ENCODE measurements at regions not wholly inside any gene's neighbourhood (a gene's known extent, or its start where the extent isn't known, plus 50 kb on each side); places are given as distances from the start of the nearest gene placed in this dataset.
"Not testable (repeated sequence)": the region's sequence is repeated elsewhere in the genome, so short reads cannot be mapped to it uniquely, and the experiment has no call there.

- DNase-seq = no peak
Observed at GRCh38 chr18:1658908-1659566, 754.4 kb downstream of the ADCYAP1 start.

DNA sequence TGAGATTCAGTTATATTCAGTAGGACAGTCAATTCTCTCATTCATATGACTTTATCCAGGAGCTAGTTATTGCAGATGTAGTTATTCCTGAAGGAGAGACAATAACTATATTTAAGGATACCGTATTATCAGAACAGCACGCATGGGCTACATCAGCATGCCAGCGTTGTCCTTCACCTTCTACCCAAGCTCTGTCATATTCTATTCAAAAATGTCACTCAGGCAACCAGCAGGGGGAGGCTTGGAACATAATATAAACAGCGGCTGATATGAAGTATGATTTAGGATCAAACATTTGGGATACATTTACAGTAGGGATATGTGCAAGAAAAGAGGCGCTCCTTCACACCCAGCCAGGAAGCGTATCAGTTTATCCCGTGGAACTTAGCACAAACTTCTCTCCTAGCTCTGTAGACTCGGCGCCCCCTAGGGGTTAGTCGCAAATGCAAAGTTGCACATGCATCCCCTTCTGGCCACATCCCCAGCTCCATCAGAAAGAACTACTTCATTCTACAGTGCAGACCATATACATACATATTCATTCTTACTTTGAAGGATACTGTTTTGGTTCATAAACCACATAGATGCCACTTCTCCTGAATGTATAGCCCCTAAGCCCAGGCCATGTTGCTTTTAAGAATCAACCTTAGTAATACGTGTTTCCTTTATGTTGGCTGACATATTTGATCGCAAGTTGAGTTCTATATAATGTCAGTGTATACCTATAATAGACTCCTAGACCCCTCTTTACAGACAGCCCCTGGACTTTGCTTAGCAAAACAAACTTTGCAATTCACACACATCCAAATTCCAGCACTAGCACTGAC lies 759.4 kb downstream of the ADCYAP1 start:
- DNase-seq = peak in 7 of 56 donors; percentile 1 to 22 (median 2)

GRCh38 chr18:1665079-1665478 lies 760.4 kb downstream of the ADCYAP1 start:
- DNase-seq = no peak

GRCh38 chr18:1668279-1668678 lies 763.6 kb downstream of the ADCYAP1 start:
- DNase-seq = no peak

DNA sequence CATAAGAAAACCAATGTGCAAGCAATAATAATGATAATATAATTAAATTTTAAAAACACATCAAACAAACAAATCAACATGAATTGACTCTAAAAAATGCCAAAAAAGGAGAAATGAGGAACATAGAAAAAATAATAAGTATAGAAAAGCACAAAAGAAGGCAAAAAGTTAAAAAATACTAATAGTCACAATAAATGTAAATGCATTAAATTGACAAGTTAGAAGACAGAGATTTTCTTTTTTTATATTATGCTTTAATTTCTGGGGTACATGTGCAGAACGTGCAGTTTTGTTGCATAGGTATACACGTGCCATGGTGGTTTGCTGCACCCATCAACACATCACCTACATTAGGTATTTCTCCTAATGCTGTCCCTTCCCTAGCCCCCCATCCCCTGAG lies 767.0 kb downstream of the ADCYAP1 start:
- not testable (repeated sequence) for DNase-seq

GRCh38 chr18:1676387-1676786 lies 771.7 kb downstream of the ADCYAP1 start:
- DNase-seq = no peak

- DNase-seq = no peak
Observed at GRCh38 chr18:1680108-1680507, 775.4 kb downstream of the ADCYAP1 start.

GRCh38 chr18:1691863-1692262 lies 787.2 kb downstream of the ADCYAP1 start:
- no peak for DNase-seq

GRCh38 chr18:1708006-1708405 lies 803.3 kb downstream of the ADCYAP1 start:
- DNase-seq = no peak

DNA sequence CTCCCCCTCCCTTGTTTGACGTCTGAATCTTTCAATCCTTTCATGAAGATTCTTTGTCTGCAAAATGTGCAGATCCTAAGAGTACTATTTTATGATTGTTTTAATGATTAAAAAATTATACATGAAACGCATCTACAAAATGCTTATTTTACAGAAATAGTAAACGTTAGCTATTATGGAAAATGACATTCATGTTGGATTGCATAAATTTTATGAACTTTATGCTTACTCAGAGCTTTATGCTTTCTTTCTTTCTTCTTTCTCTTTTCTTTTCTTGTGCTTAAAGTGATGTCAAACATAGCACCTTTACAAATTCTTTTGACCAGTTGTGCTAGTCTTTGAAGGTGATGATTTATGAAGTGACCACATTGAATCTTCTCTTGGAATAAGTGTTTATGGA lies 805.4 kb downstream of the ADCYAP1 start:
- no peak for DNase-seq

DNA sequence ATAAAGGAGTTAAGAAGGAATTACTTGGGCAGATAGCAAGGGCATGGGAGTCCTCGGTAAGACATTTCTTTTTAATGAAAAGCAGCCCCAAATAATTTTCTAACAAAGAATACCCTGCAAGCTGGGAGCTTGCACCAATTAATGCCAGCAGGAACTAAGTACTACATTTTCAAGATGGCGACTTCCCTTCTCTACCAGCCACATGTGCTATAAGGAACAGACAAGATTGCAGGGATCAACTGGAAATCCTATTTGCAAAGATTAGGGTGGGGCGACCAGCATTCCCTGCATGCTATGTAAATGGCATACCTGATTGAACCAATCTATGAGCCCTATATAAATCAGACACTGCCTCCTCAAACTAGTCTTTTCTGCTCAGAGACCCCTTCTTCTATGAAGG lies 827.5 kb downstream of the ADCYAP1 start:
- DNase-seq = no peak

- no peak for DNase-seq
Observed at GRCh38 chr18:1746131-1746530, 825.2 kb downstream of the METTL4 start.

DNA sequence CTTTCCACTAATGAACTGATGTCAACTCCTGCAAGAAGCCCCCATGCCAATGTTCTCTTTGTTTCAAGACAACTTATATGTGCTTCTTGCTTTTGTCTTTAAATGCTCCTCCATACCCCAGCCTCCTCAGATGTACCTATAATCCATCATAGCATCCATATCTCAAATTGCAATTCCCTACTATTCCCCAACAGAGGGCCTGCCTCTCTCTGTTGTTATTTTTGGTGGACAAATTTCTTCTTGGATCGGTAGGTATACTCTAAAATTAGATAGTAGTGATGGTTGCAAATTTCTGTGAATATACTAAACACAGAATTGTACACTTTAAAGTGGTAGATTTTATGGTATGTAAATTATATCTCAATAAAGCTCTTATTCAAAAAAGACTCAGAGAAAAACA lies 820.1 kb downstream of the METTL4 start:
- DNase-seq = no peak

- DNase-seq = no peak
Observed at GRCh38 chr18:1760901-1761300, 810.4 kb downstream of the METTL4 start.

GRCh38 chr18:1774261-1774660 lies 797.0 kb downstream of the METTL4 start:
- no peak for DNase-seq

- no peak for DNase-seq
Observed at GRCh38 chr18:1777843-1778242, 793.5 kb downstream of the METTL4 start.

- DNase-seq = no peak
Observed at GRCh38 chr18:1778496-1779178, 792.7 kb downstream of the METTL4 start.

DNA sequence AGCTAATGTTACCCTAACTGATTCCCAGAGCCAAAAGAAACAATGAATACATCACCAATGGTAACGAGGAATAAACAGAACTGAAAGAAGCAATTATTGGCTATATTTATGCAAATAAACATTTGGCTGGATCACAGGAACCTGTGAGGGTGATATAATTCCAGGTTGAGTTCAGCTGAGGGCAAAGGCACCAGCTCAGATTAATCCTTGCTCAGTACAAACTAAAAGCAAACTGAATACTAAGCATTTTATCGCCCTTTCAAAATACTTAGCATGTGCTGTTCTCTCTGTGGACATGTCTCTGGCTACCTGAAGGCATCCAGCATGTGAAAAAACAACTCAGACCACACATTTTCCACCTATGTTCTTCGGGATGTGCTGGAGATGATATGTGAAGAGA lies 791.7 kb downstream of the METTL4 start:
- DNase-seq = no peak

GRCh38 chr18:1784113-1784512 lies 787.2 kb downstream of the METTL4 start:
- DNase-seq = no peak

DNA sequence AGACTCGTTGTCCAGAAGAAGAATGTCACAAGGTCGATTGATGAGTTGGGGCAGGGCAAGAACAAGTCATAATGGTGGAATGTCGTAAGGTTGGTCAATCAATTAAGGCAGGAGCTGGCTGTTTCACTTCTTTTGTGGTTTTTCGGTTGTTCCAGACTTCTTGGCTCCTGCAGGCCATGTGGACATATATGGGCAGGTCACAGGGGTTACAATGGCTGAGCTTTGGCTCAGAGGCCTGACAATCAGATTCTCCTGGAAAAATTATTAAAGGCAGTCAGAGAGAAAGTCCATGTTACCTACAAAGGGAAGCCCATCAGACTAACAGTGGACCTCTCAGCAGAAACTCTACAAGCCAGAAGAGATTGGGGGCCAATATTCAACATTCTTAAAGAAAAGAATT lies 785.3 kb downstream of the METTL4 start:
- DNase-seq = not testable (repeated sequence)

DNA sequence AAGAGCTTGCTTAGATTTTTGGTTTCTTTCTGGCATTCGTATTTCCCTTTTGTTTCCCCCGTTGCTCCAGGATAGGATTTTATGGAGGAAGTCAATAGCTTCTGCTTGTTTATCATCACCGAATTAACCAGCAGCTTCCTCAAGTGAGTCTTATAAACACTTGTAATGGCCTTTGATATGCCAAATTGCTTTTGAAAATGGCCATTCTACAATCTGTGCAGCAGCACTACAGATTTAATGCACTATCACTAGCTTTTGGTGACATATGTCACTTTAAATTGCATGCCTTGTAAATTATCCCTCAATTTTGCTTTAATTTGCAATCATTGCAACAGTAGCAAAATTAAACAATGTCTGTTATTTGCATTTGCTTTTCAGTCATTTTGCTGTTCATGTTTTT lies 774.7 kb downstream of the METTL4 start:
- DNase-seq = no peak

DNA sequence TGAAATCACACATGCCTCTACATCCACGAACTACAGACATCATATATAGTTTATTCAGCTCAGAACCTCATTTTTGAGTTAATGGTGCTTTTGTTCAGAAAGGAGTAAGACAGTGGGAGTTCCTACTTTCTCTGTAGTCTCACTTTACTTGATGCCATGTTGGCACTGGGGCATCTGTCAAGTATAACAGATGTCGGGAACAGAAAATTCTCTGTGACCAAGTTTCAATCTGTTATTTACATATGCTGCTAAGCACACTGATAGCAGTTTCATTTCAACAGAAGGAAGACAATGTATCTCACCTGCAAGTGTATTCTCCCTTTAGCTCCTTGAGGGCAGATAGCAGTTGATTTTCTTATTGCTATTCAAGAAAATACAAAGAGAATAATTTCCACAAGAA lies 774.1 kb downstream of the METTL4 start:
- DNase-seq = no peak

DNA sequence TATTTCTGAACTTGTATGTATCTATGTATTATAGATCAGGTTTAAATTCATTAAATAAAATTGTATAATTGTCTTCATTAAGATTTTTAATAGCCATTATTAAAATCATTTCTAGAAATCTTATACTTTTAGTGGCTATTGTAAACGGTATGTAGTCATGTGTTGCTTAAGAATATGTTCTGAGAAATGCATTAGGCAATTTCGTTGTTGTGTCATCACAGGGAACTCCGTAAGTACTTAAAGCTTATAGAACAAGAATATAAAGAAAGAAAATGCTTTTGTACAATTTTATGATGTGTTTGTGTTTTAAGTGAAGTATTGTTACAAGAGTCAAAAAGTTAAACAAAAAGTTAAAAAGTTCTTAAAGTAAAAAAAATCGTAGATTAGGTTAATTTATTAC lies 765.8 kb downstream of the METTL4 start:
- DNase-seq = no peak
